H1 (cell line): ENCODE measurements at regions not wholly inside any gene's neighbourhood (a gene's known extent, or its start where the extent isn't known, plus 50 kb on each side); places are given as distances from the start of the nearest gene placed in this dataset.
"Not testable (repeated sequence)": the region's sequence is repeated elsewhere in the genome, so short reads cannot be mapped to it uniquely, and the experiment has no call there.

Experiments
- CTCF ChIA-PET: fragments of 300-600 bp; sonication (Branson Sonifier 250); formaldehyde crosslinking; loops from one replicate; lab custom pipeline; 2021; ENCODE audit not compliant: partially characterized antibody; lab: Charles Lee
- POLR2A ChIA-PET: fragments of 300-600 bp; sonication (Branson Sonifier 250); formaldehyde crosslinking; loops from one replicate; lab custom pipeline; 2021; ENCODE audit warnings: inconsistent platforms; ENCODE audit not compliant: partially characterized antibody; lab: Charles Lee
- DNase-seq, 2 experiments: peaks; one replicate each; pipeline versions ENCODE4 v3.0.0 to v3.0.0-alpha.2; 2010 to 2022; ENCODE audit warnings: low spot score in 2 of 2, low read depth in 1 of 2, mixed read lengths in 1 of 2
- FAIRE-seq: peaks from 2 replicates; lab custom pipeline; 2011; peaks lifted over from hg19 to GRCh38; lab: Jason Lieb, UNC
- H2AFZ ChIP-seq: 2 replicates; pipeline ENCODE4 v1.8.1; 2012; ENCODE audit warnings: low read length, inconsistent platforms
- H2AK5ac ChIP-seq: 2 replicates; pipeline ENCODE4 v1.6.1; 2013; ENCODE audit warnings: low read depth, low read length
- H2BK120ac ChIP-seq: replicated peaks from 2 replicates; pipeline ENCODE3; 2013; ENCODE audit warnings: low read depth, low read length, inconsistent platforms
- H2BK12ac ChIP-seq: 2 replicates; pipeline ENCODE4 v1.6.1; 2013; ENCODE audit warnings: low read depth, low read length
- H2BK15ac ChIP-seq: 2 replicates; pipeline ENCODE4 v1.6.1; 2013; ENCODE audit warnings: low read length
- H2BK20ac ChIP-seq: 2 replicates; pipeline ENCODE4 v1.6.1; 2013; ENCODE audit warnings: low read length
- H2BK5ac ChIP-seq: 2 replicates; pipeline ENCODE4 v1.6.1; 2013; ENCODE audit warnings: low read depth, low read length
- H3K14ac ChIP-seq: 2 replicates; pipeline ENCODE4 v1.6.1; 2013; ENCODE audit warnings: inconsistent platforms; ENCODE audit not compliant: insufficient read length
- H3K18ac ChIP-seq: 2 replicates; pipeline ENCODE4 v1.6.1; 2013; ENCODE audit warnings: low read length; ENCODE audit errors: extremely low read depth
- H3K23ac ChIP-seq: 2 replicates; pipeline ENCODE4 v1.6.1; 2013; ENCODE audit warnings: inconsistent platforms; ENCODE audit not compliant: insufficient read length
- H3K23me2 ChIP-seq: 2 replicates; pipeline ENCODE4 v1.6.1; 2013; ENCODE audit warnings: low read depth, low read length
- H3K27ac ChIP-seq: 2 replicates; pipeline ENCODE4 v1.6.1; 2011; ENCODE audit warnings: low read depth, low read length, inconsistent platforms
- H3K27me3 ChIP-seq, 4 experiments: replicated peaks in 1 of 4; 1 replicate in 1 of 4; 2 replicates in 3 of 4; pipeline versions ENCODE4 v1.6.1 to v1.8.1; 2011 to 2013; ENCODE audit warnings: low read length in 3 of 4, mild to moderate bottlenecking in 3 of 4, inconsistent platforms in 2 of 4, mixed read lengths in 2 of 4, moderate library complexity in 1 of 4; ENCODE audit not compliant: control insufficient read depth in 3 of 4, insufficient read depth in 3 of 4; ENCODE audit errors: extremely low read depth in 1 of 4
- H3K36me3 ChIP-seq, 4 experiments: 2 replicates each; pipeline versions ENCODE4 v1.6.1 to v1.8.1; 2011 to 2013; ENCODE audit warnings: mild to moderate bottlenecking in 4 of 4, low read length in 3 of 4, moderate library complexity in 2 of 4, control low read depth in 1 of 4, inconsistent platforms in 1 of 4; ENCODE audit not compliant: insufficient read depth in 4 of 4, control insufficient read depth in 2 of 4
- H3K4ac ChIP-seq: replicated peaks from 2 replicates; pipeline ENCODE3; 2013; ENCODE audit warnings: low read length, low read depth, mixed read lengths, inconsistent platforms; ENCODE audit not compliant: insufficient read length
- H3K4me1 ChIP-seq, 4 experiments: replicated peaks in 1 of 4; 1 replicate in 1 of 4; 2 replicates in 3 of 4; pipeline versions ENCODE4 v1.6.1 to v1.8.1; 2011 to 2013; ENCODE audit warnings: low read length in 3 of 4, inconsistent platforms in 2 of 4, mixed read lengths in 1 of 4; ENCODE audit not compliant: insufficient read depth in 4 of 4, control insufficient read depth in 3 of 4
- H3K4me2 ChIP-seq, 2 experiments: 2 replicates each; pipeline versions ENCODE4 v1.6.1 to v1.8.1; 2011 to 2013; ENCODE audit warnings: low read depth in 2 of 2, low read length in 2 of 2, control low read depth in 1 of 2, inconsistent platforms in 1 of 2, mild to moderate bottlenecking in 1 of 2; ENCODE audit not compliant: insufficient read depth in 1 of 2
- H3K4me3 ChIP-seq, 4 experiments: fragments of 200-600, 300-600 bp in 1 of 4; sonication (generic), shearing (Covaris generic), sonication (Bioruptor Twin) in 1 of 4; 2 replicates each; pipeline versions ENCODE4 v1.5.1 to v1.8.1; 2011 to 2016; ENCODE audit warnings: low read length in 4 of 4, low read depth in 3 of 4, control low read depth in 2 of 4, inconsistent platforms in 2 of 4, mild to moderate bottlenecking in 2 of 4, mixed read lengths in 1 of 4, moderate library complexity in 1 of 4; ENCODE audit not compliant: insufficient read depth in 2 of 4; ENCODE audit errors: extremely low read depth in 1 of 4
- H3K56ac ChIP-seq: replicated peaks from 2 replicates; pipeline ENCODE3; 2013; ENCODE audit warnings: low read depth, mild to moderate bottlenecking, mixed read lengths, low read length, inconsistent platforms; ENCODE audit not compliant: insufficient read length
- H3K79me1 ChIP-seq: 2 replicates; pipeline ENCODE4 v1.6.1; 2013; ENCODE audit warnings: low read depth, low read length, control low read depth
- H3K79me2 ChIP-seq, 2 experiments: 2 replicates each; pipeline versions ENCODE4 v1.6.1 to v1.8.1; 2012 to 2013; ENCODE audit warnings: low read length in 2 of 2, mild to moderate bottlenecking in 2 of 2, inconsistent platforms in 1 of 2; ENCODE audit not compliant: insufficient read depth in 2 of 2, control insufficient read depth in 1 of 2
- H3K9ac ChIP-seq, 4 experiments: replicated peaks in 1 of 4; 1 replicate in 1 of 4; 2 replicates in 3 of 4; pipeline versions ENCODE4 v1.6.1 to v1.8.1; 2011 to 2013; ENCODE audit warnings: low read depth in 3 of 4, low read length in 3 of 4, control low read depth in 2 of 4, mild to moderate bottlenecking in 2 of 4, moderate library complexity in 2 of 4, inconsistent platforms in 1 of 4; ENCODE audit errors: extremely low read depth in 1 of 4
- H3K9me3 ChIP-seq, 2 experiments: 2 replicates each; pipeline versions ENCODE4 v1.6.1 to v1.8.1; 2012 to 2013; ENCODE audit warnings: mild to moderate bottlenecking in 2 of 2, moderate library complexity in 2 of 2, control low read depth in 1 of 2, inconsistent platforms in 1 of 2, low read depth in 1 of 2, low read length in 1 of 2, mixed read lengths in 1 of 2; ENCODE audit not compliant: insufficient read depth in 2 of 2
- H4K20me1 ChIP-seq, 2 experiments: replicated peaks in 1 of 2; 2 replicates each; pipeline versions ENCODE3 to v1.8.1; 2011 to 2013; ENCODE audit warnings: inconsistent platforms in 2 of 2, low read length in 2 of 2, mild to moderate bottlenecking in 1 of 2; ENCODE audit not compliant: insufficient read depth in 2 of 2, control insufficient read depth in 1 of 2
- H4K5ac ChIP-seq: 2 replicates; pipeline ENCODE4 v1.6.1; 2013; ENCODE audit warnings: low read length, low read depth, mixed read lengths, inconsistent platforms; ENCODE audit not compliant: insufficient read length
- H4K8ac ChIP-seq: 2 replicates; pipeline ENCODE4 v1.8.0; 2013; ENCODE audit warnings: mild to moderate bottlenecking, moderate library complexity, low read length, inconsistent platforms; ENCODE audit not compliant: insufficient read depth; ENCODE audit errors: extremely low read depth
- H4K91ac ChIP-seq: replicated peaks from 2 replicates; pipeline ENCODE3; 2013; ENCODE audit warnings: low read length, mixed read lengths, inconsistent platforms; ENCODE audit not compliant: insufficient read length
- WGBS, 2 experiments: shearing (Covaris generic) in 1 of 2; methylation state at CpG; one replicate each; pipeline versions ENCODE4 v1.1.6 to v1.1.7; 2013 to 2015; ENCODE audit warnings: low lambda C conversion rate in 2 of 2, mixed read lengths in 2 of 2, inconsistent platforms in 1 of 2, low coverage in 1 of 2, missing lambda C conversion rate in 1 of 2; ENCODE audit not compliant: insufficient replicate concordance in 2 of 2, insufficient coverage in 1 of 2, insufficient read length in 1 of 2; ENCODE audit errors: extremely low coverage in 1 of 2, missing lambda C conversion rate in 1 of 2; 5-methylcytosine and 5-hydroxymethylcytosine counted together

GRCh38 chr12:114022081-114022480 is 56.0 kb upstream of the RBM19 start:
- FAIRE-seq, H2BK5ac ChIP-seq: not testable (repeated sequence)

More at GRCh38 chr12:114022081-114022480, 56.0 kb upstream of the RBM19 start:
- H3K27me3 ChIP-seq, H3K9me3 ChIP-seq, H3K4me1 ChIP-seq, CTCF ChIA-PET, H4K8ac ChIP-seq, POLR2A ChIA-PET, H3K36me3 ChIP-seq, H3K56ac ChIP-seq, H3K14ac ChIP-seq, H2BK15ac ChIP-seq, H3K23ac ChIP-seq, H4K91ac ChIP-seq, H2BK20ac ChIP-seq, H2BK12ac ChIP-seq, H3K79me2 ChIP-seq, H3K18ac ChIP-seq, H3K4me3 ChIP-seq, H2AK5ac ChIP-seq, H3K23me2 ChIP-seq, H3K4ac ChIP-seq, H2BK120ac ChIP-seq, DNase-seq, H2AFZ ChIP-seq, H3K27ac ChIP-seq, H3K9ac ChIP-seq, H4K20me1 ChIP-seq, H3K79me1 ChIP-seq, H4K5ac ChIP-seq, H3K4me2 ChIP-seq: not testable (repeated sequence)
- WGBS, 2 experiments: 100% methylated on average over 5 of the region's 5 CpGs; no CpG with 5 or more reads in 1 of the 2 experiments
